Lower lobe of right lung (tissue), 2 donors: ENCODE measurements at regions not wholly inside any gene's neighbourhood (a gene's known extent, or its start where the extent isn't known, plus 50 kb on each side); places are given as distances from the start of the nearest gene placed in this dataset.

Experiments
- ATAC-seq, 2 donors: fragments of 200-7000 bp; cut with Tn5 transposase; one replicate each; pipeline ENCODE4 v1.9.1; 2020 to 2022; ENCODE audit warnings: mild to moderate bottlenecking in 2 of 2, moderate library complexity in 2 of 2
- DNase-seq: peaks from one replicate; pipeline ENCODE4 v3.0.0-alpha.2; 2020
- H3K27ac ChIP-seq: fragments of 200-600 bp; one replicate; pipeline ENCODE4 v1.8.0; 2022
- H3K27me3 ChIP-seq: fragments of 200-600 bp; one replicate; pipeline ENCODE4 v1.8.0; 2022; ENCODE audit warnings: low read depth
- H3K36me3 ChIP-seq: fragments of 200-600 bp; one replicate; pipeline ENCODE4 v1.8.0; 2022; ENCODE audit warnings: mild to moderate bottlenecking
- H3K4me1 ChIP-seq: fragments of 200-600 bp; one replicate; pipeline ENCODE4 v1.8.0; 2022
- H3K4me3 ChIP-seq: fragments of 200-600 bp; one replicate; pipeline ENCODE4 v1.8.0; 2022; ENCODE audit warnings: mild to moderate bottlenecking
- H3K9me3 ChIP-seq: fragments of 200-600 bp; one replicate; pipeline ENCODE4 v1.8.0; 2022
- CTCF ChIP-seq: fragments of 200-600 bp; IDR thresholded peaks from one replicate; pipeline ENCODE4 v1.8.0; 2022; ENCODE audit warnings: antibody characterized with exemption, mild to moderate bottlenecking
- intact Hi-C: fragments of 100-400 bp; cut with DNase I; formaldehyde crosslinking; loops from one replicate; pipeline ENCODE4 v1.11.0; 2022
- donor health status: DM: no; HTN: yes; CAD: no; lungs with severe emphysema.

DNA sequence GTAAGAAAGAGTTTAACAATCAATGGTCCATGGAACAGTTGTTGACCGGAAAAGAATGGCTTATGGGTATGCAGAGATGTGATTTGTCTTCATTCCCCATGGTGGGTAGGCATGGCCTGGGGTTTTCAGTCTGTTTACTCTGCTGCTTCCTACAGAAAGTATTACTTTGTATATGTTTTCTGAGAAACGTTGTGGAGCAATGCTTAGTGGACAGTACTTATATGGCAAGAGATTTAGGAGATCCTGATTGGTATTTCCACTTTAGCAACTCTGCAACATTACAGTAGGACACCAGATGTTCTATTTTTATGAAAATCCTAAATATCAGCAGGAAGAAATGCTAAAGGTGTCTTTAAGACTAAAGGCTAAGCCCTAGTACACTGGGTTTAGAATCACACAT is 309.1 kb downstream of the AASDHPPT start:
- Histone ChIP-seq H3K27me3 (no peaks in the 10 kb centered on the region), H3K36me3 (no peaks in the 10 kb centered on the region), H3K4me3 (no peak overlapping the region), H3K27ac (no peak overlapping the region), H3K9me3 (no peaks in the 10 kb centered on the region), H3K4me1 (no peaks in the 10 kb centered on the region)
- intact Hi-C loops = no loop called here
- no peak for TF ChIP-seq CTCF
- DNase-seq (no peak), ATAC-seq (no peak)

DNA sequence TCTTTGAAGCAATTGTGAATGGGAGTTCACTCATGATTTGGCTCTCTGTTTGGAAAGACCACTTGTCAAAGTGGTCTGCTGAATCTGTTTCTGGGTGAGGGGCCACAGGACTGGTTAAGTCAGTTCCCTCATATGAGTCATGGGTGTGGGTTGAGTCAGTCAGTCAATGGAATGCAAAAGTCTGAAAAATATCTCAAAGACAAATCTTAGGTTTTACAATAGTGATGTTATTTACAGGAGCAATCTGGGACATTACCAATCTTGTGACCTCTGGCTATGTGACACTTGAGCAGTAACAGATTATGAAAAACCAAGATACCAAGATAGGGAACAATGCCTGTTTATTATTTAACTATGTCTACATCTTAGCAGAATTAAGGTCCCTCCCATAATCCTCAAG is 311.6 kb downstream of the AASDHPPT start:
- Histone ChIP-seq H3K36me3 (no peaks in the 10 kb centered on the region), H3K27me3 (no peaks in the 10 kb centered on the region), H3K9me3 (no peaks in the 10 kb centered on the region), H3K4me1 (no peaks in the 10 kb centered on the region), H3K4me3 (no peak overlapping the region), H3K27ac (no peak overlapping the region)
- DNase-seq = no peak
- intact Hi-C loops = no loop called here
- ATAC-seq = no peak
- TF ChIP-seq CTCF = no peak

DNA sequence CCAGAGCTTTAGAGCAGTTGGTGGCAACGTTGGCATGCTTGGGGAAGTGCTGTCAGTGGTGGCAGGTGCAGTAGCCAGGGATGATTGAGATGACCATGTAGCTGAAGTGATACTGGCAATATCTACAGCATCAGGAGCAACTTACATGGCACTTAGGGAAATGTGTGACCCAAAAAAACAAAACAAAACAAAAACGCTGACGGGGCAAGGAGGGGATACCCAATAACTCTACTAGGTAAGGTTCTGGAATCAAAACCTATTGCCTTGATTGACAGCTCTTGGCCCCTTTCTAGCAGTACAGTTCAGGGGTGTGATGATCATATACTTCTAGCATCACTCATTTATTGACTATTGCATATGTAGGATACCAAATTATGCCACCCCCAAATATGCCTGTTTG is 312.6 kb downstream of the AASDHPPT start:
- Histone ChIP-seq H3K36me3 (no peaks in the 10 kb centered on the region), H3K9me3 (no peaks in the 10 kb centered on the region)
- intact Hi-C loops = no loop called here

GRCh38 chr11:106391771-106392420 is 314.4 kb downstream of the AASDHPPT start:
- ATAC-seq (no peak), DNase-seq (no peak)
- Histone ChIP-seq H3K27me3 (no peaks in the 10 kb centered on the region), H3K9me3 (no peaks in the 10 kb centered on the region), H3K4me3 (no peak overlapping the region), H3K4me1 (no peaks in the 10 kb centered on the region), H3K36me3 (no peaks in the 10 kb centered on the region), H3K27ac (no peak overlapping the region)
- intact Hi-C loops = no loop called here
- no peak for TF ChIP-seq CTCF

More for the DNA sequence above, 312.6 kb downstream of the AASDHPPT start:
- H3K4me1 ChIP-seq = no peaks in the 10 kb centered on the region
- H3K4me3 ChIP-seq = no peak overlapping the region
- TF ChIP-seq CTCF = no peak
- no peak overlapping the region for H3K27ac ChIP-seq
- no peaks in the 10 kb centered on the region for H3K27me3 ChIP-seq
- DNase-seq = no peak
- ATAC-seq = no peak

- ATAC-seq (no peak), DNase-seq (no peak)
- Histone ChIP-seq H3K27ac (no peak overlapping the region), H3K4me3 (no peak overlapping the region), H3K27me3 (no peaks in the 10 kb centered on the region), H3K4me1 (no peaks in the 10 kb centered on the region), H3K9me3 (no peaks in the 10 kb centered on the region), H3K36me3 (no peaks in the 10 kb centered on the region)
- intact Hi-C loops = no loop called here
- TF ChIP-seq CTCF = no peak
These were observed 318.4 kb downstream of the AASDHPPT start for GRCh38 chr11:106395716-106396349.
